ENCODE measurements at regions not wholly inside any gene's neighbourhood (a gene's known extent, or its start where the extent isn't known, plus 50 kb on each side); places are given as distances from the start of the nearest gene placed in this dataset.

- no peak for DNase-seq
These were observed 299.3 kb upstream of the MEOX2 start for GRCh38 chr7:15985587-15986384.

DNA sequence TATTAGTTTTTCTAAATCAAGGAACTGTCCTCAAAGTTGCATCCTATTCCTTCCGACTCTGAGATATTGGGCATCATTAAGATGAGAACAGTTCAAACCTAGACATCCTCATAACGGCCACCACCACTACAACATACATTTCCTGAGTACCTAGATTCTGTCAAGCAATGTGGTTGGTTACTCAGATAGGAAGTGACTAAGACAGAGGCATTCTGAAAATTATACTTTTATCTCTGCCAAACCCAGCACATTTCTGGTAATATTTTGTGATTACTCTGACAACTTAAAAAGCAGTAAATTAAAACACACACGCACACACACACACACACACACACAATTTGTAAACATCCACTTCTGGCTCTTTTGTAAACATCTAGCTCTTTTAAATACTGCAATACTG is 291.2 kb upstream of the MEOX2 start:
- no peak for DNase-seq

DNA sequence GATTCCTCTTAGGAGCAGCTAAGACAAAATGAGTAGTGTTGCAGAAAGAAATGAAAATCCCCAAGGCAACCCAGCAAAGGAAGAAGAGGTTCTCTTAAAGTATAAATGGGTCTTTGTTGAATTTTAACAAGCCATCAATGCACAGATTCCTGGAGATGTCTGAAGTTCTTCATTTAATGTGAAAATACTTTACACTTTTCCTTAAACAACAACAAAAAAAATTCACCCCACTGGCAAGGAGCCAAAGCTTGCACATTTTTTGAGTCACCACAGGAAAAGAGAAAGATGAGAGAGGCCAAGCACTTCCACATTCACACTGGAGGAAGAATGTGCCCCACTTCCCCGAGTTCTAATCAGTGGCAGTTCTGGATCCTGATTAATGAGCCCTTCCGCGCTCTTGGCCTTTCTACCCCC is 286.4 kb upstream of the MEOX2 start:
- DNase-seq = no peak

DNA sequence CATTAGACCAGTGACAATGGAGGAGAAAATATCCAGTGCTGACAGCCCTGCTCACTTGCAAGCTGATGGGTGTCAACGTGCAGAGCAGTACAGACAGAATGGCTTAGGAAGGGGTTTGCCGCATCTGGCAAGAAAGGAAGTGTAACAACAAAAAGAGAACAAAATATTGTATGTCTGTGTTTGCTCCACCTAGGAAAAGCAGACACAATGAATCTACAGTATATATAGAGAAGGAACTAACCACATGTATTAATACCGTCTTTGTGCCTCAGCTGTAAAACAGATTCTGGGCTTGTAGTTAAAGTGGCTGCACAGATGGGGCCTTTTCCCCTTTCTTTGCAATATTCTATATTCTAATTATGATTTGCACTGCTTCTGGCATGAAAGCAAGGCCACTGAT is 281.1 kb upstream of the MEOX2 start:
- no peak for DNase-seq

GRCh38 chr7:15967121-15967520 is 280.6 kb upstream of the MEOX2 start:
- DNase-seq = no peak

- DNase-seq = no peak
These were observed 276.7 kb upstream of the MEOX2 start for GRCh38 chr7:15963206-15963605.

DNA sequence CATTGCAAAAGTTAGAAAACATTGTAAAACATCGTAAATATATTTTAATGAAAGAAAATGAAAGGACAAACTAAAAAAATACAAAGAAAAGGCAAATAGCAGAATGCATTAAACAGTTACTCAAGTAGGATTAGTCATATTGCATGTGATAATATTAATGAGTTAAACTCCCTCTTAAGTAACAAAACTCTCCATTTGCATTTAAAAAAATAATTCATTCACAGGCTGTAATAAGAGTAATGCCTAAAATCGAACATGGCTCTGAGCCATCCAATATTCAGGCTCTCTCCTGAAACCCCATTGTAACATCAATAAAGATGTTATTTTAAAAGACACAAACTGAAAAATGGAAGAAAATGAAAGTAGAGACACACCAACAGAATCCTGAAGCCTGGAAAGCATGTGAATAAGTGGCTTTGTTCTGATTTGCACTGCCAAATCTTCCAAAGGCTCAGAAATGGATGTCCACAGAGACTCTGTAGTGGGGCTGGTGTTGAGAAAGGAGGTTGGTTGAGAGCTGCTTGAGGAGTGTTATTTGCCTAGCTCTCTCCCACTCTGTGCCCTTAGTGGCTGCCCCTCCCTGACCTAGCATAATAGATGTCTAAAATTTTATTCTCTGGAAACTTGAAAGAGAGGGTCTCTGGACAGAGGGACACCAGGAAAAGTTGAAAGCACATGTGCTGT is 268.3 kb upstream of the MEOX2 start:
- no peak for DNase-seq

DNA sequence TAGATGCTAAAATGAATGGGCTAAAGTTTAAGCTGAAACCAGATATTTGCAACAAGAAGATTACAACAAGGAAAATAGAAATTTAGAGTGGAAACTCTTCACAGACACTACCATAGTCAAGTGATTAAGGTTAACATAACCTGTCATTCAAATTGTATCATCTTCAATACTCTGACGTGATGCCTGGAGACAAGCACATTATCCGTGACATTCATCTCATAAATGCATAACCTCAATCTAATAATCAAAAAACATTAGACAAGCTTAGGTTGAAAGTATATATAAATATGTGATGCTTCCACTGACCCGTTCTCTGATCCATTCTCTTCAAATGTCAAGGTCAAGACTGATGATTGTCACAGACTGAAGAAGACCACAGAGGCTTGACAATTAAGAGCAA is 263.8 kb upstream of the MEOX2 start:
- DNase-seq = no peak

DNA sequence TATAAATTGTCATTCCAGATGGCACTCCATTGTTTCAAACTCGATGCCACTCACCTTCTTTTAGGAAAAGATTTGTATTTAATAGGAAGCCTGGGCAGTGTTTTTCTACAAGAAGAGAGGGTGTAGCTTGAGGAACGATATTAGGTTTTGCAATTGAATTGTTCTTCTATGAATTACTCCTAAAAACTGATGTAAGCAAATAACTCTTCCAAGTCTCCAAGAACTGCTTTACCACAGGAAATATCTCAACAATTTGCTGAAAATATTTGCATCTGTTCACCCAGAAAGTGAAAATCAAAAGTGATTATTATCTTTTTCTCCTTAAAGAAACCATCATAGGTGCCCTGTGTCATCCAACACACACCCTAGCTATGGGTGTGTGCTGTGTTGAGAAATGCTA is 261.3 kb upstream of the MEOX2 start:
- DNase-seq = no peak

DNA sequence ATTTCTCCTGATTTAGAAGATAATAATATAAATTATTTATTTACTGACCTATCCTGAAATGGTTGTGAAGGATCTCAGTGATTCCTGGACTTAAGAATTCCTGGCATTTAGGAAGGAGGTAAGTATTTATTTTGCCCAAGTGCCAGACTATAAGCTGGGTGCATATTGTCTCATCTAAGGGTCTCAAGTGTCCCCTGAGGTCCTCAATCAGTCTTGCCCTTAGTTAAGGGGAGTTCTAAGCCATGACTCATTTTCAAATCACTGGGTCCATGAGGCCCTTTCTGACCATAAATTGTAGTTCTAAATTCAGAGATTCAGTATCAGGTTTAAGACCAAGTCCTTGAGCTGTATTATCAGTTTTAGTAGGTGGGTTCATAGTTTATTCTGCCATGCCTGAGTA is 251.6 kb upstream of the MEOX2 start:
- DNase-seq = no peak

DNA sequence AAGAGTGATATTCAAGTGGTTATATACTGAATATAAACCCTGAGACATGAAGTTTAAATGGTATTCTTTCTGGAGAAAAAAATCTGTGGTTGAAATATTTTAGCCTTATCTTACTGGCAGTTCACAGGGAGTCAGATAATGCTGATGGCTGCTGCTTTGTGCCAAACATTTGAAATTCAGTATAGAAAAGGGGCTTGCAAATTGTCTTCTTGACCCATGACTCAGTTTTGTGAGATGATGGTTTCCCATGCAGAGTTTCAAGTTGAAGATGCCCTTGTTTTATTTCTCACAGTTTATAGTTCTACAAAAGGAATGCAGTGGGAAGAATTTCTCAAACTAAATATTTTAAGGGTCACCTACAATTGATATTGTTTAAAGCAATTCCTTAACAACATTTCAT is 251.1 kb upstream of the MEOX2 start:
- no peak for DNase-seq

- no peak for DNase-seq
These were observed 250.5 kb upstream of the MEOX2 start for GRCh38 chr7:15936991-15937390.

GRCh38 chr7:15932318-15932717 is 245.8 kb upstream of the MEOX2 start:
- DNase-seq = no peak

- no peak for DNase-seq
These were observed 242.9 kb upstream of the MEOX2 start for GRCh38 chr7:15929411-15929810.

- DNase-seq = no peak
These were observed 239.1 kb upstream of the MEOX2 start for GRCh38 chr7:15925608-15926007.

GRCh38 chr7:15924910-15925309 is 238.4 kb upstream of the MEOX2 start:
- no peak for DNase-seq

- DNase-seq = no peak
These were observed 235.5 kb upstream of the MEOX2 start for GRCh38 chr7:15922002-15922401.

DNA sequence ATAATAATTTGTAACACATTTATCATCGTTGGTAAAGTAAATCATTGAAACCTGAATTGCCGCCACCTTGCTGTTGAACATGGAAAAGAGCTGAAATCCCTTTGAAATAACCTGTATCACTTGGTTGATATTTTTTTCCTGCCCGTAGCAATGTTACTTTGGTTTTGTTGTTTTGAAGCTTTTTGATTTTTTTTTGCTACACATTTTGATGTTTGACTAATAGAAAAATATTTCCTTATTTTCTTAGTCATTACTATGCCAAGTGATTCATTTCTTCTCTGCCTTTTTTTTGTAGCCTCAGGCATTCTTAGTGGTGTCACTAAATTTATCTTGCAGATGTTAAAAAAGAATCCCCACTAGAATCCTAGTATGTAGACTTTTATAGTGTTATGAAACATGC is 235.1 kb upstream of the MEOX2 start:
- no peak for DNase-seq

GRCh38 chr7:15920953-15921352 is 234.5 kb upstream of the MEOX2 start:
- DNase-seq = no peak

- no peak for DNase-seq
These were observed 230.3 kb upstream of the MEOX2 start for GRCh38 chr7:15916681-15917380.

GRCh38 chr7:15915686-15916293 is 229.3 kb upstream of the MEOX2 start:
- DNase-seq = no peak

- DNase-seq = no peak
These were observed 228.1 kb upstream of the MEOX2 start for GRCh38 chr7:15914611-15915010.

GRCh38 chr7:15906436-15906835 is 220.0 kb upstream of the MEOX2 start:
- DNase-seq = no peak
